GM21529 (cell line): ENCODE measurements at regions not wholly inside any gene's neighbourhood (a gene's known extent, or its start where the extent isn't known, plus 50 kb on each side); places are given as distances from the start of the nearest gene placed in this dataset.
"Not testable (repeated sequence)": the region's sequence is repeated elsewhere in the genome, so short reads cannot be mapped to it uniquely, and the experiment has no call there.

Source experiments
- ATAC-seq: cut with Tn5 transposase; IDR thresholded peaks from one replicate; pipeline ENCODE4 v1.9.1; 2021; ENCODE audit not compliant: unreplicated experiment

- no peak for ATAC-seq
Observed at GRCh38 chr5:135102716-135103574, 68.9 kb upstream of the PITX1 start.

- no peak for ATAC-seq
Observed at GRCh38 chr5:135100431-135100830, 66.4 kb upstream of the PITX1 start.

- ATAC-seq: no peak
Observed at GRCh38 chr5:135100011-135100410, 66.0 kb upstream of the PITX1 start.

GRCh38 chr5:135097390-135097789 is 63.4 kb upstream of the PITX1 start:
- no peak for ATAC-seq

- ATAC-seq: no peak
Observed at GRCh38 chr5:135095871-135096270, 61.8 kb upstream of the PITX1 start.

GRCh38 chr5:135095052-135095715 is 61.2 kb upstream of the PITX1 start:
- no peak for ATAC-seq

- ATAC-seq: no peak
Observed at GRCh38 chr5:135094339-135095051, 60.5 kb upstream of the PITX1 start.

GRCh38 chr5:135093483-135093882 is 59.5 kb upstream of the PITX1 start:
- ATAC-seq: not testable (repeated sequence)

- no peak for ATAC-seq
Observed at GRCh38 chr5:135092476-135092875, 58.4 kb upstream of the PITX1 start.

- no peak for ATAC-seq
Observed at GRCh38 chr5:135091286-135091685, 57.3 kb upstream of the PITX1 start.

GRCh38 chr5:135089912-135090311 is 55.9 kb upstream of the PITX1 start:
- ATAC-seq: no peak

- no peak for ATAC-seq
Observed at GRCh38 chr5:135088911-135089310, 54.9 kb upstream of the PITX1 start.

GRCh38 chr5:135087950-135088349 is 53.9 kb upstream of the PITX1 start:
- no peak for ATAC-seq

- ATAC-seq: no peak
Observed at GRCh38 chr5:135085936-135086725, 52.1 kb upstream of the PITX1 start.

- no peak for ATAC-seq
Observed at GRCh38 chr5:135085133-135085935, 51.3 kb upstream of the PITX1 start.
